ENCODE measurements at regions not wholly inside any gene's neighbourhood (a gene's known extent, or its start where the extent isn't known, plus 50 kb on each side); places are given as distances from the start of the nearest gene placed in this dataset.

GRCh38 chr15:94135486-94136147 lies 95.7 kb upstream of the MCTP2 start:
- Mint-ChIP-seq H3K4me3 (no peak overlapping the region), H3K36me3 (ENCODE audit: low read depth) (peaks cover 2% of the 10 kb centered on the region), H3K4me1 (no peaks in the 10 kb centered on the region), H3K27me3 (ENCODE audit: low read depth) (no peaks in the 10 kb centered on the region), H3K27ac (ENCODE audit: unreplicated experiment) (no peak overlapping the region), H3K9me3 (no peaks in the 10 kb centered on the region)
- no peak for DNase-seq (ENCODE audit: low read depth, low spot score)
- TF ChIP-seq CTCF (conservative IDR thresholded peaks at IDR 0.05): peak; percentile 48

- H3K27ac Mint-ChIP-seq (ENCODE audit: unreplicated experiment): no peak overlapping the region
- peaks cover 2% of the 10 kb centered on the region for H3K36me3 Mint-ChIP-seq (ENCODE audit: low read depth)
- DNase-seq (ENCODE audit: low read depth, low spot score): no peak
- TF ChIP-seq CTCF (conservative IDR thresholded peaks at IDR 0.05): no peak
- H3K9me3 Mint-ChIP-seq: no peaks in the 10 kb centered on the region
- H3K27me3 Mint-ChIP-seq (ENCODE audit: low read depth): peaks cover 9% of the 10 kb centered on the region
- no peaks in the 10 kb centered on the region for H3K4me1 Mint-ChIP-seq
- no peak overlapping the region for H3K4me3 Mint-ChIP-seq
Measured at GRCh38 chr15:94131875-94132274, 99.5 kb upstream of the MCTP2 start.

GRCh38 chr15:94130504-94130903 lies 100.9 kb upstream of the MCTP2 start:
- no peak for DNase-seq (ENCODE audit: low read depth, low spot score)
- TF ChIP-seq CTCF (conservative IDR thresholded peaks at IDR 0.05): no peak
- no peaks in the 10 kb centered on the region for H3K4me1 Mint-ChIP-seq
- peaks cover 9% of the 10 kb centered on the region for H3K27me3 Mint-ChIP-seq (ENCODE audit: low read depth)
- no peak overlapping the region for H3K4me3 Mint-ChIP-seq
- H3K36me3 Mint-ChIP-seq (ENCODE audit: low read depth): peaks cover 2% of the 10 kb centered on the region
- H3K9me3 Mint-ChIP-seq: no peaks in the 10 kb centered on the region
- H3K27ac Mint-ChIP-seq (ENCODE audit: unreplicated experiment): no peak overlapping the region

- Mint-ChIP-seq H3K9me3 (no peaks in the 10 kb centered on the region), H3K36me3 (ENCODE audit: low read depth) (no peaks in the 10 kb centered on the region)
Measured at GRCh38 chr15:94127006-94127405, 104.4 kb upstream of the MCTP2 start.

GRCh38 chr15:94125698-94126097 lies 105.7 kb upstream of the MCTP2 start:
- no peaks in the 10 kb centered on the region for H3K4me1 Mint-ChIP-seq
- H3K9me3 Mint-ChIP-seq: no peaks in the 10 kb centered on the region
- no peak for DNase-seq (ENCODE audit: low read depth, low spot score)
- TF ChIP-seq CTCF (conservative IDR thresholded peaks at IDR 0.05): no peak
- H3K4me3 Mint-ChIP-seq: no peak overlapping the region
- peaks cover 9% of the 10 kb centered on the region for H3K27me3 Mint-ChIP-seq (ENCODE audit: low read depth)
- H3K27ac Mint-ChIP-seq (ENCODE audit: unreplicated experiment): no peak overlapping the region
- H3K36me3 Mint-ChIP-seq (ENCODE audit: low read depth): no peaks in the 10 kb centered on the region

More at GRCh38 chr15:94127006-94127405, 104.4 kb upstream of the MCTP2 start:
- H3K27me3 Mint-ChIP-seq (ENCODE audit: low read depth): peaks cover 9% of the 10 kb centered on the region
- H3K4me3 Mint-ChIP-seq: no peak overlapping the region
- no peak overlapping the region for H3K27ac Mint-ChIP-seq (ENCODE audit: unreplicated experiment)
- DNase-seq (ENCODE audit: low read depth, low spot score): no peak
- H3K4me1 Mint-ChIP-seq: no peaks in the 10 kb centered on the region
- TF ChIP-seq CTCF (conservative IDR thresholded peaks at IDR 0.05): no peak

All from neural crest cell (in vitro differentiated cells).